Posterior cingulate gyrus (tissue), 11 donors: ENCODE measurements at regions not wholly inside any gene's neighbourhood (a gene's known extent, or its start where the extent isn't known, plus 50 kb on each side); places are given as distances from the start of the nearest gene placed in this dataset.

ENCODE experiments used
- DNase-seq, 10 donors: peaks; one replicate each; pipeline versions ENCODE4 v3.0.0 to v3.0.0-alpha.2; 2020 to 2021; ENCODE audit warnings: mixed read lengths in 3 of 10
- intact Hi-C: fragments of 100-400 bp; cut with DNase I; formaldehyde crosslinking; loops from one replicate; pipeline ENCODE4 v1.15.1; 2023

DNA sequence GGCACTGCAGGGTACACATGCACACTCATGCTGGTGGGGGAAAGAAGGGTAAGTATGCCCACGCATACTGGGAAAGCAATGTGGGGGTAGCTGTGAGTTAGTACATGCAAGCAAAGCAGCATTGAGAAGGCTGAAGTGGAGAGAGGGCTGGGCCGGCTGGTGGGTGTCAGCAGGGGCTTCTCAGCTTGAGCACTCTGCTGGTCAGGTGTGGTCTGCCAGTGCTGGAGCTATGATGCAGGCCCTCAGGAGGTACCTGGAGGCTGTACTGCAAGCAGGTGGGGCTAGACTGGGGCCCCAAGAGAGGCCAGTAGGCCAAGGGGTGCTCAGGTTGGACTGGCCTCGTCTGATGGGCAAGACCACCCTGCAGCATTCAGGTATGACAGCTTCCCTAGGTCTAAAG is 61.9 kb upstream of the SERPINA7 start:
- peak in 2 of 10 donors; percentile 72 to 78 for DNase-seq
- intact Hi-C loops, result no loop called here
